Glutamatergic neuron (in vitro differentiated cells): ENCODE measurements at regions not wholly inside any gene's neighbourhood (a gene's known extent, or its start where the extent isn't known, plus 50 kb on each side); places are given as distances from the start of the nearest gene placed in this dataset.

Experiments
- DNase-seq: peaks from one replicate; pipeline ENCODE4 v3.0.0; 2022
- H3K27ac Mint-ChIP-seq: one replicate; pipeline ENCODE4 v1.8.0; 2020; ENCODE audit warnings: mild to moderate bottlenecking, mixed read lengths, inconsistent platforms; ENCODE audit not compliant: unreplicated experiment
- H3K27me3 Mint-ChIP-seq: one replicate; pipeline ENCODE4 v1.8.0; 2020; ENCODE audit warnings: mild to moderate bottlenecking, moderate library complexity, mixed read lengths, inconsistent platforms; ENCODE audit not compliant: unreplicated experiment
- H3K36me3 Mint-ChIP-seq: one replicate; pipeline ENCODE4 v1.8.0; 2020; ENCODE audit warnings: mild to moderate bottlenecking, mixed read lengths, inconsistent platforms; ENCODE audit not compliant: unreplicated experiment
- H3K4me1 Mint-ChIP-seq: one replicate; pipeline ENCODE4 v1.8.0; 2020; ENCODE audit warnings: mild to moderate bottlenecking, low read depth, mixed read lengths, inconsistent platforms; ENCODE audit not compliant: unreplicated experiment
- H3K4me3 Mint-ChIP-seq: one replicate; pipeline ENCODE4 v1.8.0; 2020; ENCODE audit warnings: mild to moderate bottlenecking, mixed read lengths, inconsistent platforms; ENCODE audit not compliant: unreplicated experiment
- H3K9me3 Mint-ChIP-seq: one replicate; pipeline ENCODE4 v1.8.0; 2020; ENCODE audit warnings: mild to moderate bottlenecking, moderate library complexity, mixed read lengths, inconsistent platforms; ENCODE audit not compliant: unreplicated experiment
- CTCF ChIP-seq: fragments of 200-600 bp; sonication (generic); IDR thresholded peaks from one replicate; pipeline ENCODE4 v1.5.0; 2021; ENCODE audit not compliant: partially characterized antibody, unreplicated experiment

GRCh38 chr12:11559626-11560340, 89.7 kb upstream of the ETV6 start:
- Mint-ChIP-seq H3K4me1 (no peaks in the 10 kb centered on the region), H3K4me3 (no peak overlapping the region), H3K9me3 (no peaks in the 10 kb centered on the region), H3K27me3 (peaks cover 3% of the 10 kb centered on the region), H3K36me3 (no peaks in the 10 kb centered on the region), H3K27ac (no peak overlapping the region)
- DNase-seq: no peak
- no peak for TF ChIP-seq CTCF

GRCh38 chr12:11561411-11561810, 88.1 kb upstream of the ETV6 start:
- no peak overlapping the region for H3K27ac Mint-ChIP-seq
- no peak for TF ChIP-seq CTCF
- no peak overlapping the region for H3K4me3 Mint-ChIP-seq
- no peak for DNase-seq
- H3K9me3 Mint-ChIP-seq: no peaks in the 10 kb centered on the region
- H3K4me1 Mint-ChIP-seq: no peaks in the 10 kb centered on the region
- peaks cover 2% of the 10 kb centered on the region for H3K27me3 Mint-ChIP-seq
- no peaks in the 10 kb centered on the region for H3K36me3 Mint-ChIP-seq

GRCh38 chr12:11563785-11564739, 85.4 kb upstream of the ETV6 start:
- Mint-ChIP-seq H3K9me3 (no peaks in the 10 kb centered on the region), H3K4me3 (no peak overlapping the region), H3K27me3 (no peaks in the 10 kb centered on the region), H3K27ac (no peak overlapping the region), H3K36me3 (no peaks in the 10 kb centered on the region), H3K4me1 (no peaks in the 10 kb centered on the region)
- TF ChIP-seq CTCF: no peak
- no peak for DNase-seq

- H3K4me3 Mint-ChIP-seq: no peak overlapping the region
- no peaks in the 10 kb centered on the region for H3K4me1 Mint-ChIP-seq
These were observed 84.4 kb upstream of the ETV6 start for GRCh38 chr12:11564984-11565651.

More at GRCh38 chr12:11564984-11565651, 84.4 kb upstream of the ETV6 start:
- Mint-ChIP-seq H3K27ac (no peak overlapping the region), H3K27me3 (no peaks in the 10 kb centered on the region), H3K9me3 (no peaks in the 10 kb centered on the region), H3K36me3 (no peaks in the 10 kb centered on the region)
- TF ChIP-seq CTCF: no peak
- DNase-seq: no peak
